HG03064 (cell line): ENCODE measurements at regions not wholly inside any gene's neighbourhood (a gene's known extent, or its start where the extent isn't known, plus 50 kb on each side); places are given as distances from the start of the nearest gene placed in this dataset.

Experiments
- ATAC-seq: cut with Tn5 transposase; IDR thresholded peaks from one replicate; pipeline ENCODE4 v1.9.1; 2021; ENCODE audit warnings: low read depth; ENCODE audit not compliant: unreplicated experiment

DNA sequence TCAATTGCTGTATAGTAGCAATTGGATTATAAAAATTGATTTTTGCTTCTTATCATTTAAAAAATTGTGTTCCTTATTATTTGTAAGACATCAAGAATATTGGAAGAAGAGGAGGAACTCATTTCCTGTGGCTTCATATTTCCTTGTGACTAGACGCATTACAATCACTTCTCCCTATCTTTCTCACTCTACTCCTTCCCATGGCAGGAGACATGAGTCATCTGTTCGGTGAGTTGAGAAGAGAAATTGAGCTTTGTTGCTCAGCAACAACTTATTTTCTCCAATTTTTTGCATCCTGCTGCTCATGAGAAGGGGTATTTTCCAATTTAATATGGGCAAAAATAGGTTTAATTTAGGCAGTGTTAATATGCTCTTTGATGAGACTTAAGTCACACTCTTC is 1783.9 kb downstream of the SUCLG1 start:
- ATAC-seq = no peak

DNA sequence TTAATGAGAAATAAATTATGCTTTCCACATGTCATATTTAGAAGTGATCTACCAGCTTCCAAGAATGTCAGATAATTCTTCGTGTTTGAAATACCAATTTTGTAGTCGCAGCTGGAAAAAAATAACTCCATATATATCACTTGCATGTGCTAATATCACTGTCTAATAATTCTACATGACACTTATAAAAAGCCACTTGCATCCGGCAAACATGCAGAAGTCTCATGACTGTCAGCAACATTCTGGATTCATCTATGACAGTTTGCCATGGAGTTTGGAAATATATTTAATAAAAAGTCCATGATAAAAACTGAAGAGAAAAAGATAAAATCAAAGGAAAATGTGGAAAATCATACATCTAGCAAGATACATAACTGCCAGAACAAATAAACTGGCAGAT is 1784.4 kb downstream of the SUCLG1 start:
- no peak for ATAC-seq

DNA sequence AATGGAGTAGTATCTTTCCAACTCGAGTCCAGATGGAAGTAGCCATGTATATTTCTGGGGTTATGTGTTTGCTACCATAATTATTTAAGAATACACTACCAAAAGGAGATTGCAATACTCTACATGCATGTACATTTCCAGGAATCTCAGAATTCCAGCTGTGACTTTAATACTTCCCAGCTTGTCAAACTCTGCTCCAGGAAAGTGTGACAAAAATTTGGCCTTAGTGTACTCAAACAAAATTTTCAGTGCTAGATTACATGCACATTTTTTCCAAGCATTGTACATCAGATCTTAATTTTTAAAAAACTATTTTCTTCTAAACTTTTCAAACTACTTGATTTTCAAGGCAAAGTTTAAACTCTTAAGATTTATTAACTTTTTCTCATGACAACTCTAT is 1791.6 kb downstream of the SUCLG1 start:
- no peak for ATAC-seq

- ATAC-seq = no peak
These were observed 1793.4 kb downstream of the SUCLG1 start for GRCh38 chr2:82665691-82666090.

DNA sequence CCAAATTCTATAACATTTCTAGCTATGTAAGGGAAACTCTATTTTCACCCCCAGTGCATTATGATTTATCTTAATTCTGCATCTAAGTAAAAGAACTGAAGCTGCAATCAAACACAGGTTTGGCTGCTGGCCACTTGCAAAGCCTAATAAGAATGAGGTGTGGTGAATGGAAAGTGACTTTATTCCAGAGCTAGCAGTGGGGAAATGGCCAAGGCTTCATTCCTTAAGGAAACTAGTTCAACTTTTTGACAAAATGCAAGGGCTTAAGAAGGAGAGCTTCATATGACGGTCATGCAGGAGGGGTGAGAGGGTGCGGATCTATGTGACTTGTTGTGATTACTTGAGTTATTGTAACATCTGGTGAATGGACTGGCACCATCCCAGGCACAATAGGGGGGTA is 1802.0 kb downstream of the SUCLG1 start:
- ATAC-seq = no peak

GRCh38 chr2:82656420-82656819 is 1802.7 kb downstream of the SUCLG1 start:
- no peak for ATAC-seq

- ATAC-seq = no peak
These were observed 1807.0 kb downstream of the SUCLG1 start for GRCh38 chr2:82652117-82652516.

DNA sequence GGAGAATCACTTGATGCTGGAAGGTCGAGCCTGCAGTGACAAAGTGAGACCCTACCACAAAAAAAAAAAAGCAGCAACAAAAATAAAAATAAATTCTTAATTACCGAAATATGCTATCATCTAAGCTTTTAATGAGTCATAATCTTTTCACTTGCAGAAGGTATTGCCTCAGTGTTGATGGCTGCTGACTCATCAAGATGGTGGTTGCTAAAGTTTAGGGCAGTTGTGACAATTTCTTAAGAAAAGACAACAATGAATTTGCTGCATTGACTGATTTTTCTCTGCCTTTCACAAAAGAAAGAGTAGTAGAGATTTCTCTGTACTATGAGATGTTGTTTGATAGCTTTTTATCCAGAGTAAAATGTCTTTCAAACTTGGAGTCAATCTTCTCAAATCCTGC is 1809.0 kb downstream of the SUCLG1 start:
- ATAC-seq = no peak

- ATAC-seq = no peak
These were observed 1817.4 kb downstream of the SUCLG1 start for GRCh38 chr2:82641598-82642180.

DNA sequence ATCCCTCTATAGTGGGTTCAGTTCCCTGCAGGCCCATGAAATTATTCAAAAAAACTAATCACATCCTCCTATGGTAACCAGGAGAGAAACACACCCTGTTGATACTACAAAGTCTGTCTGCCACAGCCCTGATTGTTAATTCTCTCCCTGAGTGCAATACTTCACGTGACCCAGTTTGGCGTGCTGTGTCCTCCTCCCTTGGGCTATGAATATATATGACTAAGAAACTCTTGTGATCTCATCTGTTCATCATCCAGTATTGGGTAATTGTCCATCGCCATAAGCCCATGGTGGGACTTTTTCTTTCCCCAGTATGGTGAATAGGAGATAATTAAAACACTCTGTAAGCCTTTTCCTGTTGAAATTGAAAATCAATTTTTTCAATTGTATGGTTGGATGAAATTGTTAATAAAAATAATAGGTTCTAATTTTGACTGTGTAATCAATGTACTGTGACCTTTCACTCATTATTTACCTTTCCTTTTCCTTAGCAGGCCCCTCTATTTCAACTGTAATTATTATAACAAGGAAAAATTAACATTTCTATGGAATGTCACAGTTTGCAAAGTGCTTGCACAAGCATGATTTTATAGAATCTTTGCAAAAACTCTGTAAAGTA is 1822.6 kb downstream of the SUCLG1 start:
- ATAC-seq = no peak

DNA sequence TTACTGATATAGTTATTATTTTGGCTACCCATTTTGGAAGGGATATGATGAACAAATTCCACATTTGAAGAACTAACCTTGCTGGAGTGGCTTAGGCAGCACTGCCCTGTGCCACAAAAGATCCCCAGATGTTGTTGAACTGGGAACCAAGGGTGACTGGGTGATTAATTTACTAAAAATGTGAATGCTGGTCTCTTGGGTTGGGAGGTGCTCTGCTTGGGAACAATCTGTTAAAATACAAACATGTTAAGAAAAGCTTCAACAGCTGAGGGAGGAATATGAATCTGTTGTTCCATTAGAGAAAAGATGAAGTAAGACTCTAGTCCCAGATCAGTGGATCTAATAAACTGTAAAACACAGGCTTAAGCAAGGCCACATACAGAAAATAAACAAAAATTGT is 1860.1 kb downstream of the SUCLG1 start:
- ATAC-seq = no peak

DNA sequence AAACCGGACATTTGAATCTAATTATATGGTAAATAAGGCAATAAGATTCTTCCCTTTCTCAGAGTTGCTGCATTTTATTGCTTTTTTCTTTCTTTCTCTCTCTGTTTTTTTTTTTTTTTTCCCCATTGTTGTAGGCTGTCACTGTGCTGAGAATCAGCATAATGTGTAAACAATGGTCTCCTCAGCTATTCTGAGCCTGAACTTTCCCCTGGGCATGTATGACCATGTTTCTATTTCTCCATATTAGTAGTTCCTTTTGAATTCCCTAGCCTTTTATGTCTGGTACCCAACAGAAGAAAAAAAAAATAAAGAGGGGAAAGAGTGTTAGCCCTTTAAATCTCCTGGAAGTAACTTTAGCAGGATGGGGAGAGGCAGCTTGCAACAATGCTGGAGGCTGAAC is 1862.5 kb downstream of the SUCLG1 start:
- no peak for ATAC-seq

DNA sequence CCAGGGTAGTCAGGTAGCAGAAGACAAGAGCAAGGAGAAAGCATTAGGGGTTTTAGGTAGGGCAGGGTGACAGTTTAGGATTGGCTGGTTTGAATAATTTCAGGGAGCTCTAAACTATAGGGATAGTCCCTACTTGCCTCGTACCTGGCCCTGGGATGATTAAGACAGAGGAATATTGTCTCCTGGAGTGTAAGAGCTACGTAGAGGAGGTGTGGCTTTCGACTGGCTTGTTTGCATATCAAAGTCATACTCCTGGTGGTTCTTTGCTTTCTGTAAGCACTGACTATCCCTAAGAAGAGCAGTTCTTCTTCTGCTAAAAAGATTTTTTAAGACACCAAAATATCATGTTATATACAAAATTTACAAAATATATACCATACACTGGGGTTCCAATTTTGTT is 1867.4 kb downstream of the SUCLG1 start:
- no peak for ATAC-seq

GRCh38 chr2:82576656-82577055 is 1882.4 kb downstream of the SUCLG1 start:
- ATAC-seq = no peak

- no peak for ATAC-seq
These were observed 1919.8 kb downstream of the SUCLG1 start for GRCh38 chr2:82539280-82539621.

GRCh38 chr2:82538590-82539279 is 1920.3 kb downstream of the SUCLG1 start:
- ATAC-seq = no peak

GRCh38 chr2:82528288-82528687 is 1930.8 kb downstream of the SUCLG1 start:
- ATAC-seq = no peak

GRCh38 chr2:82527124-82527523 is 1932.0 kb downstream of the SUCLG1 start:
- no peak for ATAC-seq

DNA sequence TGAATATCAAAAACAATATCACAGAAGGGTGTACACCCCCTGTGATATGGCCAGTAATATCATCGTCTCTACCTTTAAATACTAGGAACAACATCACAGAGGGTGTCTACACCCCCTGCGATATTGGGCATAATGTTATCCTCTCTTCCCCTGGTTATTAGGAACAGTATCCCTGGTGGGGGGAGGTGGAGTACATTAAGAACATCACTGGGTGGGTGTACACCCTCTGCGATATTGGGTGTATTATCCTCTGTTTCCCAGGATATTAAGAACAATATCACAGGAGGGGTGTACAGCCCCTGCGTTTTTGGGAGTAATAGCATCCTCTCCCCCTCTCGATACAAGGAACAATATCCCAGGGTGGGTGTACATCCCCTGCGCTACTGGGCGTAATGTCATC is 1932.8 kb downstream of the SUCLG1 start:
- no peak for ATAC-seq

GRCh38 chr2:82525744-82526143 is 1933.3 kb downstream of the SUCLG1 start:
- no peak for ATAC-seq

GRCh38 chr2:82524826-82525225 is 1934.3 kb downstream of the SUCLG1 start:
- no peak for ATAC-seq

GRCh38 chr2:82511894-82512293 is 1947.2 kb downstream of the SUCLG1 start:
- no peak for ATAC-seq
